ENCODE measurements at regions not wholly inside any gene's neighbourhood (a gene's known extent, or its start where the extent isn't known, plus 50 kb on each side); places are given as distances from the start of the nearest gene placed in this dataset.

- TF ChIP-seq ZNF398 (tag by site-specific recombination; IDR thresholded peaks at IDR 0.05) (no peak), ZBTB11 (tag by site-specific recombination; conservative IDR thresholded peaks at IDR 0.05; ENCODE audit: low read depth) (no peak), ZNF155 (tag by site-specific recombination; IDR thresholded peaks at IDR 0.05) (no peak), KLF16 (tag by site-specific recombination; IDR thresholded peaks at IDR 0.05) (no peak), CTCF (tag by site-specific recombination; IDR thresholded peaks at IDR 0.05) (no peak), GLI2 (tag by site-specific recombination; IDR thresholded peaks at IDR 0.05; ENCODE audit: borderline replicate concordance, low read depth) (no peak), ZNF561 (tag by site-specific recombination; IDR thresholded peaks at IDR 0.05; ENCODE audit: borderline replicate concordance) (no peak), ZNF747 (tag by site-specific recombination; IDR thresholded peaks at IDR 0.05) (no peak), SP7 (tag by site-specific recombination; IDR thresholded peaks at IDR 0.05) (no peak)
These were observed 995.7 kb downstream of the CDH18 start for GRCh38 chr5:18992264-18992663.

Measured in HEK293 (cell line).